DOHH2 (cell line): ENCODE measurements at regions not wholly inside any gene's neighbourhood (a gene's known extent, or its start where the extent isn't known, plus 50 kb on each side); places are given as distances from the start of the nearest gene placed in this dataset.

ENCODE experiments used
- H3F3A ChIP-seq: fragments of 200-600 bp; sonication (generic), shearing (Covaris generic); 2 replicates; pipeline ENCODE4 v1.6.0; 2016; ENCODE audit warnings: antibody characterized with exemption, mild to moderate bottlenecking; ENCODE audit not compliant: control insufficient read depth, insufficient read depth
- H3K27ac ChIP-seq: fragments of 200-600 bp; sonication (generic); 2 replicates; pipeline ENCODE4 v1.5.1; 2014; ENCODE audit warnings: low read depth, mild to moderate bottlenecking, low read length, moderate library complexity
- H3K27me3 ChIP-seq: fragments of 200-600 bp; sonication (generic); 2 replicates; pipeline ENCODE4 v1.6.1; 2014; ENCODE audit warnings: mild to moderate bottlenecking, low read length, mixed read lengths; ENCODE audit not compliant: control insufficient read depth
- H3K36me3 ChIP-seq: fragments of 200-600 bp; sonication (generic); 2 replicates; pipeline ENCODE4 v1.6.1; 2014; ENCODE audit warnings: mild to moderate bottlenecking, low read length, moderate library complexity, mixed read lengths; ENCODE audit not compliant: control insufficient read depth
- H3K4me1 ChIP-seq: fragments of 200-600 bp; sonication (generic); 2 replicates; pipeline ENCODE4 v1.6.1; 2014; ENCODE audit warnings: mild to moderate bottlenecking, low read length, mixed read lengths; ENCODE audit not compliant: control insufficient read depth
- H3K4me2 ChIP-seq: fragments of 200-600 bp; sonication (generic); 2 replicates; pipeline ENCODE4 v1.6.0; 2014; ENCODE audit warnings: mild to moderate bottlenecking, low read length, moderate library complexity
- H3K4me3 ChIP-seq: fragments of 200-600 bp; sonication (generic); 2 replicates; pipeline ENCODE4 v1.5.1; 2014; ENCODE audit warnings: mild to moderate bottlenecking, low read length, mixed read lengths
- H3K79me2 ChIP-seq: fragments of 200-600 bp; sonication (generic); 2 replicates; pipeline ENCODE4 v1.6.1; 2014; ENCODE audit warnings: mild to moderate bottlenecking, low read length, mixed read lengths; ENCODE audit not compliant: control insufficient read depth
- H3K9me2 ChIP-seq: fragments of 200-600 bp; sonication (generic); replicated peaks from 2 replicates; pipeline ENCODE4 v1.6.1; 2014; ENCODE audit warnings: mild to moderate bottlenecking, low read length, mixed read lengths; ENCODE audit not compliant: control insufficient read depth
- H3K9me3 ChIP-seq: fragments of 200-600 bp; sonication (generic); 2 replicates; pipeline ENCODE4 v1.6.1; 2014; ENCODE audit warnings: antibody characterized with exemption, low read length, mixed read lengths; ENCODE audit not compliant: control insufficient read depth, insufficient read depth
- H4K20me1 ChIP-seq: fragments of 200-600 bp; sonication (generic); 2 replicates; pipeline ENCODE4 v1.6.0; 2014; ENCODE audit warnings: low read depth, mild to moderate bottlenecking, antibody characterized with exemption, low read length, moderate library complexity; ENCODE audit not compliant: control insufficient read depth, insufficient read depth
- EZH2phosphoT487 ChIP-seq: fragments of 200-600 bp; sonication (generic); IDR thresholded peaks from 2 replicates; pipeline ENCODE4 v1.6.1; 2017; ENCODE audit warnings: borderline replicate concordance, mild to moderate bottlenecking, antibody characterized with exemption, low read length, moderate library complexity, mixed read lengths
- TF ChIP-seq, protein P1 (sequence below): fragments of 200-600 bp; sonication (generic); IDR thresholded peaks from one replicate; pipeline ENCODE4 v1.5.1; 2014; ENCODE audit warnings: antibody characterized with exemption, mild to moderate bottlenecking, low read depth, low read length; ENCODE audit not compliant: poor library complexity, severe bottlenecking

DNA sequence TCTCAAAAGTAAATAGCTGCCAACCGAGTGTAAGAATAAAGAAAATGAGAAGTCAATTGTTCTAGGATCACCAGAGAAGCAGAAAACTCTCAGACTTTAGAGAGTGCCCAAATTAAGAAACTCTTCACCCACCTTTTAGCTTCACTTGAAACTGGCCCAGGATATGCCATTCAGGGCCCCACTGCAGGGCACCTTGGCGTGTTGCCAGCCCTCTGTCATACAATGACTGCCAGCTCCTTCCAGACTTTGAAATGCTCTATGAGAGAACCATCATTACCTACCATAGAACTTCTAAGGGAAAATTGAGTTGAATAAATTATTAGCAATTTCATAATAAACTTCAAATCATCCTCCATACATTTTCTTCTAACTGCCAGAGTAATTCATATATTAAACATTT lies 240.5 kb downstream of the CETN3 start:
- H3K4me3 ChIP-seq: no peak overlapping the region
- no peak overlapping the region for H3K4me2 ChIP-seq
- H4K20me1 ChIP-seq: no peaks in the 10 kb centered on the region
- no peaks in the 10 kb centered on the region for H3F3A ChIP-seq
- no peaks in the 10 kb centered on the region for H3K79me2 ChIP-seq
- H3K27me3 ChIP-seq: no peaks in the 10 kb centered on the region
- H3K36me3 ChIP-seq: no peaks in the 10 kb centered on the region
- no peak overlapping the region for H3K27ac ChIP-seq
- H3K9me2 ChIP-seq: no peaks in the 10 kb centered on the region
- TF ChIP-seq, protein P1, sequence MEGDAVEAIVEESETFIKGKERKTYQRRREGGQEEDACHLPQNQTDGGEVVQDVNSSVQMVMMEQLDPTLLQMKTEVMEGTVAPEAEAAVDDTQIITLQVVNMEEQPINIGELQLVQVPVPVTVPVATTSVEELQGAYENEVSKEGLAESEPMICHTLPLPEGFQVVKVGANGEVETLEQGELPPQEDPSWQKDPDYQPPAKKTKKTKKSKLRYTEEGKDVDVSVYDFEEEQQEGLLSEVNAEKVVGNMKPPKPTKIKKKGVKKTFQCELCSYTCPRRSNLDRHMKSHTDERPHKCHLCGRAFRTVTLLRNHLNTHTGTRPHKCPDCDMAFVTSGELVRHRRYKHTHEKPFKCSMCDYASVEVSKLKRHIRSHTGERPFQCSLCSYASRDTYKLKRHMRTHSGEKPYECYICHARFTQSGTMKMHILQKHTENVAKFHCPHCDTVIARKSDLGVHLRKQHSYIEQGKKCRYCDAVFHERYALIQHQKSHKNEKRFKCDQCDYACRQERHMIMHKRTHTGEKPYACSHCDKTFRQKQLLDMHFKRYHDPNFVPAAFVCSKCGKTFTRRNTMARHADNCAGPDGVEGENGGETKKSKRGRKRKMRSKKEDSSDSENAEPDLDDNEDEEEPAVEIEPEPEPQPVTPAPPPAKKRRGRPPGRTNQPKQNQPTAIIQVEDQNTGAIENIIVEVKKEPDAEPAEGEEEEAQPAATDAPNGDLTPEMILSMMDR: no peak
- no peak for TF ChIP-seq EZH2phosphoT487
- H3K4me1 ChIP-seq: no peaks in the 10 kb centered on the region
- H3K9me3 ChIP-seq: no peaks in the 10 kb centered on the region

DNA sequence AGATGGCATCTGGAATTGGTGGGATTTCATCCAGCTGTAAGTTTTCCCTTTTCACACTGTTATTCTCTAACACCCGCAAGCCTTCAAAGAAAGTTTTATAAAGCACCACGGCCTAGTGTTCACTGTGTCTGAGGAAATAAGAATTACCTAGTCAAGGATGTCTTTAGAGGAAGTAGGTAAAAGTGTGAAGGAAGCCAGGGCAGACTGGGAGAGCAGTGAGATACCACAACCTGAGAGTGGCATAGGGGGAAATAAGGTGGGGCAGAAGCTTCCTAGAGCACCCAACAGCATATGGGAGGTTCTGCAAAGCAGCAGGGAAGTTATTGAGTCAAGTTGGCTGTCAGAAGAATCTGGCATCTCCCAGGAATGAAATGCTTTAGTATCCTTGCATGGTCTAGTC lies 241.2 kb downstream of the CETN3 start:
- TF ChIP-seq, protein P1: no peak
- no peak for TF ChIP-seq EZH2phosphoT487
- no peaks in the 10 kb centered on the region for H3K9me3 ChIP-seq
- H3K4me1 ChIP-seq: no peaks in the 10 kb centered on the region
- no peaks in the 10 kb centered on the region for H4K20me1 ChIP-seq
- H3K27me3 ChIP-seq: no peaks in the 10 kb centered on the region
- H3K36me3 ChIP-seq: no peaks in the 10 kb centered on the region
- no peaks in the 10 kb centered on the region for H3K79me2 ChIP-seq
- H3K27ac ChIP-seq: no peak overlapping the region
- no peaks in the 10 kb centered on the region for H3K9me2 ChIP-seq
- no peak overlapping the region for H3K4me2 ChIP-seq
- no peak overlapping the region for H3K4me3 ChIP-seq
- no peaks in the 10 kb centered on the region for H3F3A ChIP-seq

DNA sequence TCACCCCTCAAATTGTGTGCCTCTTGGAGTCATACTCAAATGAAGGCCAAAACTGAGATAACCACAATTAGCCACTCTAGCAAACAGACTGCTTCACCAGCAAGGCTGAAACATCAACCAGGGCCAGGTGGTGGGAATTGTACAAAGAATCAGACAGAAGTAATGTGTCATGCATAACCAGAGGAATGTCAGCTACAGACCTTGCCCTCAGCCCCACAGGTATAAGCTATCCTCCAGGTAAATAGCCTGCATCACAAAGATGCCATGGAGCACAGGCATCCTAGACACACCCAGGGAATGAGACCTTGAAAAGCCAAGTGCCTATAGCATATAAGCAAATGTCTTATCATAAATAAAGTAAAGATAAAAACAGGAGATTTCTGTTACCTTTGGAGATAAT lies 242.7 kb downstream of the CETN3 start:
- no peaks in the 10 kb centered on the region for H3K79me2 ChIP-seq

More for the DNA sequence above, 242.7 kb downstream of the CETN3 start:
- no peaks in the 10 kb centered on the region for H3K9me3 ChIP-seq
- H3K9me2 ChIP-seq: no peaks in the 10 kb centered on the region
- no peak overlapping the region for H3K4me2 ChIP-seq
- H3K27ac ChIP-seq: no peak overlapping the region
- no peaks in the 10 kb centered on the region for H4K20me1 ChIP-seq
- H3K36me3 ChIP-seq: no peaks in the 10 kb centered on the region
- TF ChIP-seq EZH2phosphoT487: no peak
- TF ChIP-seq, protein P1: no peak
- H3K4me1 ChIP-seq: no peaks in the 10 kb centered on the region
- no peak overlapping the region for H3K4me3 ChIP-seq
- no peaks in the 10 kb centered on the region for H3F3A ChIP-seq
- no peaks in the 10 kb centered on the region for H3K27me3 ChIP-seq
